ENCODE measurements at regions not wholly inside any gene's neighbourhood (a gene's known extent, or its start where the extent isn't known, plus 50 kb on each side); places are given as distances from the start of the nearest gene placed in this dataset.

DNA sequence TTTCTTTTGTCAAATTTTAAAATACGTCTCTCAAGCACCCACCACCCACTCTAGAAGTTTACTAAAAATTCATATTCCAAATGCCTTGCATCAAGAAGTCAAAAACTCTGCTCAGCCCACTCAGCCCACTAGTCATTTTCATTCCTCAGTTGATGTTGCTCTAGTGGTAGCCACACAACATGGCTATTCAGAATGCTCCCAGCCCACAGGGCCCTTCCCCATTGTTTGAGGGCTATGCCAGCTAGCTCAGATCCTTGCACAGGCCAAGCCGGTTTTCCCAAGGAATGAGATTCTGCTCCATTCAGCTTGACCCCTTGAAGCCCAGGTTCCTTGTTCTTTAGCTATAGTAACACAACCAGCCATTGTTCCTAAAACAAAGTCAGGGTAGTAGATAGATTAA, 297.5 kb upstream of the RASGEF1B start:
- TF ChIP-seq SIN3A (IDR thresholded peaks at IDR 0.05; ENCODE audit: borderline replicate concordance, insufficient read depth, low read depth, low read length), result no peak
- TF ChIP-seq, protein P1, sequence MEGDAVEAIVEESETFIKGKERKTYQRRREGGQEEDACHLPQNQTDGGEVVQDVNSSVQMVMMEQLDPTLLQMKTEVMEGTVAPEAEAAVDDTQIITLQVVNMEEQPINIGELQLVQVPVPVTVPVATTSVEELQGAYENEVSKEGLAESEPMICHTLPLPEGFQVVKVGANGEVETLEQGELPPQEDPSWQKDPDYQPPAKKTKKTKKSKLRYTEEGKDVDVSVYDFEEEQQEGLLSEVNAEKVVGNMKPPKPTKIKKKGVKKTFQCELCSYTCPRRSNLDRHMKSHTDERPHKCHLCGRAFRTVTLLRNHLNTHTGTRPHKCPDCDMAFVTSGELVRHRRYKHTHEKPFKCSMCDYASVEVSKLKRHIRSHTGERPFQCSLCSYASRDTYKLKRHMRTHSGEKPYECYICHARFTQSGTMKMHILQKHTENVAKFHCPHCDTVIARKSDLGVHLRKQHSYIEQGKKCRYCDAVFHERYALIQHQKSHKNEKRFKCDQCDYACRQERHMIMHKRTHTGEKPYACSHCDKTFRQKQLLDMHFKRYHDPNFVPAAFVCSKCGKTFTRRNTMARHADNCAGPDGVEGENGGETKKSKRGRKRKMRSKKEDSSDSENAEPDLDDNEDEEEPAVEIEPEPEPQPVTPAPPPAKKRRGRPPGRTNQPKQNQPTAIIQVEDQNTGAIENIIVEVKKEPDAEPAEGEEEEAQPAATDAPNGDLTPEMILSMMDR (IDR thresholded peaks at IDR 0.05), result no peak
- no peak for TF ChIP-seq POLR2AphosphoS5 (IDR thresholded peaks at IDR 0.05; ENCODE audit: low read depth, low read length)
- TF ChIP-seq, protein P2, sequence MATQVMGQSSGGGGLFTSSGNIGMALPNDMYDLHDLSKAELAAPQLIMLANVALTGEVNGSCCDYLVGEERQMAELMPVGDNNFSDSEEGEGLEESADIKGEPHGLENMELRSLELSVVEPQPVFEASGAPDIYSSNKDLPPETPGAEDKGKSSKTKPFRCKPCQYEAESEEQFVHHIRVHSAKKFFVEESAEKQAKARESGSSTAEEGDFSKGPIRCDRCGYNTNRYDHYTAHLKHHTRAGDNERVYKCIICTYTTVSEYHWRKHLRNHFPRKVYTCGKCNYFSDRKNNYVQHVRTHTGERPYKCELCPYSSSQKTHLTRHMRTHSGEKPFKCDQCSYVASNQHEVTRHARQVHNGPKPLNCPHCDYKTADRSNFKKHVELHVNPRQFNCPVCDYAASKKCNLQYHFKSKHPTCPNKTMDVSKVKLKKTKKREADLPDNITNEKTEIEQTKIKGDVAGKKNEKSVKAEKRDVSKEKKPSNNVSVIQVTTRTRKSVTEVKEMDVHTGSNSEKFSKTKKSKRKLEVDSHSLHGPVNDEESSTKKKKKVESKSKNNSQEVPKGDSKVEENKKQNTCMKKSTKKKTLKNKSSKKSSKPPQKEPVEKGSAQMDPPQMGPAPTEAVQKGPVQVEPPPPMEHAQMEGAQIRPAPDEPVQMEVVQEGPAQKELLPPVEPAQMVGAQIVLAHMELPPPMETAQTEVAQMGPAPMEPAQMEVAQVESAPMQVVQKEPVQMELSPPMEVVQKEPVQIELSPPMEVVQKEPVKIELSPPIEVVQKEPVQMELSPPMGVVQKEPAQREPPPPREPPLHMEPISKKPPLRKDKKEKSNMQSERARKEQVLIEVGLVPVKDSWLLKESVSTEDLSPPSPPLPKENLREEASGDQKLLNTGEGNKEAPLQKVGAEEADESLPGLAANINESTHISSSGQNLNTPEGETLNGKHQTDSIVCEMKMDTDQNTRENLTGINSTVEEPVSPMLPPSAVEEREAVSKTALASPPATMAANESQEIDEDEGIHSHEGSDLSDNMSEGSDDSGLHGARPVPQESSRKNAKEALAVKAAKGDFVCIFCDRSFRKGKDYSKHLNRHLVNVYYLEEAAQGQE (IDR thresholded peaks at IDR 0.05; ENCODE audit: insufficient read depth in 1 of 2, low read depth in 2 of 2, low read length in 1 of 2), result no peak

Data from Panc1 (cell line).